ENCODE measurements at regions not wholly inside any gene's neighbourhood (a gene's known extent, or its start where the extent isn't known, plus 50 kb on each side); places are given as distances from the start of the nearest gene placed in this dataset.

GRCh38 chr2:219752726-219753125 lies 125.3 kb downstream of the SLC4A3 start:
- no peak for TF ChIP-seq EP300 (IDR thresholded peaks at IDR 0.05)
- no peak for TF ChIP-seq POLR2A (IDR thresholded peaks at IDR 0.05)
- TF ChIP-seq CTCF (IDR thresholded peaks at IDR 0.05) = no peak
- WGBS, 3 donors = 51 to 59% (median 58%) methylated on average over 2 of the region's 2 CpGs

GRCh38 chr2:219758907-219759680 lies 131.7 kb downstream of the SLC4A3 start:
- no peak for TF ChIP-seq POLR2A (IDR thresholded peaks at IDR 0.05)
- no peak for TF ChIP-seq EP300 (IDR thresholded peaks at IDR 0.05)
- TF ChIP-seq CTCF (IDR thresholded peaks at IDR 0.05) = no peak
- H3K4me3 ChIP-seq = no peak overlapping the region
- no peak for DNase-seq
- H3K4me1 ChIP-seq (ENCODE audit: insufficient read depth) = no peaks in the 10 kb centered on the region
- H3K27ac ChIP-seq = no peak overlapping the region
- no peaks in the 10 kb centered on the region for H3K36me3 ChIP-seq
- intact Hi-C loops (cut with DNase I) = no loop called here
- no peaks in the 10 kb centered on the region for H3K9me3 ChIP-seq
- 72 to 78% (median 74%) methylated on average over 3 of the region's 3 CpGs for WGBS, 3 donors
- H3K27me3 ChIP-seq = no peaks in the 10 kb centered on the region

More at GRCh38 chr2:219752726-219753125, 125.3 kb downstream of the SLC4A3 start:
- H3K9me3 ChIP-seq = no peaks in the 10 kb centered on the region
- no peak for DNase-seq
- no peaks in the 10 kb centered on the region for H3K4me1 ChIP-seq (ENCODE audit: insufficient read depth)
- intact Hi-C loops (cut with DNase I) = no loop called here
- no peaks in the 10 kb centered on the region for H3K27me3 ChIP-seq
- no peak overlapping the region for H3K4me3 ChIP-seq
- H3K27ac ChIP-seq = no peak overlapping the region
- H3K36me3 ChIP-seq = no peaks in the 10 kb centered on the region

GRCh38 chr2:219759801-219760200 lies 132.4 kb downstream of the SLC4A3 start:
- Histone ChIP-seq H3K4me3 (no peak overlapping the region), H3K27me3 (no peaks in the 10 kb centered on the region), H3K36me3 (no peaks in the 10 kb centered on the region), H3K9me3 (no peaks in the 10 kb centered on the region), H3K4me1 (ENCODE audit: insufficient read depth) (no peaks in the 10 kb centered on the region), H3K27ac (no peak overlapping the region)
- TF ChIP-seq CTCF (IDR thresholded peaks at IDR 0.05) (no peak), POLR2A (IDR thresholded peaks at IDR 0.05) (no peak), EP300 (IDR thresholded peaks at IDR 0.05) (no peak)
- 40 to 60% (median 52%) methylated on average over 3 of the region's 3 CpGs for WGBS, 3 donors
- DNase-seq = no peak
- intact Hi-C loops (cut with DNase I) = no loop called here

- no peaks in the 10 kb centered on the region for H3K9me3 ChIP-seq
- intact Hi-C loops (cut with DNase I) = no loop called here
- DNase-seq = no peak
- 68 to 78% (median 68%) methylated on average over 5 of the region's 5 CpGs for WGBS, 3 donors
- H3K4me3 ChIP-seq = no peak overlapping the region
- TF ChIP-seq POLR2A (IDR thresholded peaks at IDR 0.05) (no peak), EP300 (IDR thresholded peaks at IDR 0.05) (no peak), CTCF (IDR thresholded peaks at IDR 0.05) (no peak)
- H3K36me3 ChIP-seq = no peaks in the 10 kb centered on the region
- peaks cover 5% of the 10 kb centered on the region for H3K4me1 ChIP-seq (ENCODE audit: insufficient read depth)
- H3K27me3 ChIP-seq = no peaks in the 10 kb centered on the region
- no peak overlapping the region for H3K27ac ChIP-seq
These were observed 137.9 kb downstream of the SLC4A3 start for GRCh38 chr2:219765231-219765911.
